NCI-H524 (cell line): ENCODE measurements at regions not wholly inside any gene's neighbourhood (a gene's known extent, or its start where the extent isn't known, plus 50 kb on each side); places are given as distances from the start of the nearest gene placed in this dataset.
"Not testable (repeated sequence)": the region's sequence is repeated elsewhere in the genome, so short reads cannot be mapped to it uniquely, and the experiment has no call there.

Experiments
- DNase-seq, 2 experiments: peaks; one replicate each; lab custom pipeline; 2025; lab: John Stamatoyannopoulos, UW

DNA sequence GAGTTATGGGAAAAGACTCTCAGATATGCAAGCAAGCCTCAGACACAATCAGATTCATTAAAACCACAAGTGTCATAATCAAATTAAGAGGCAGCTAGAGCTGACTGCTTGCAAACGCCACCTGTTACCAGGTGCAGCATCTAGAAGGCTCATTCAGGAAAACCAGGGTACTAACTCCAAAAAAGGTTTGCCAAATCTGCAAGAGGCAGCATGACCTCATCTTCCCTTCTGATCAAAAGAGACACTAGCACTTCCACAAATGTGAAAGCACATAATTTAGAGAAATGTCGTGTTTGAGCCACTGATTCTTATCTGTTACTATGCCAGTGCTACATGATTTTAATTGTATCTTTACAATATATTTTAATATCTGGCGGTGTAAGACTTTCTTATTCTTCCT, 123.3 kb upstream of the NANOGP8 start:
- no peak for DNase-seq

GRCh38 chr15:35206060-35206675, 121.1 kb upstream of the NANOGP8 start:
- DNase-seq = no peak

GRCh38 chr15:35198197-35198596, 113.1 kb upstream of the NANOGP8 start:
- DNase-seq = no peak

- DNase-seq = no peak
Observed at GRCh38 chr15:35197754-35198153, 112.7 kb upstream of the NANOGP8 start.

DNA sequence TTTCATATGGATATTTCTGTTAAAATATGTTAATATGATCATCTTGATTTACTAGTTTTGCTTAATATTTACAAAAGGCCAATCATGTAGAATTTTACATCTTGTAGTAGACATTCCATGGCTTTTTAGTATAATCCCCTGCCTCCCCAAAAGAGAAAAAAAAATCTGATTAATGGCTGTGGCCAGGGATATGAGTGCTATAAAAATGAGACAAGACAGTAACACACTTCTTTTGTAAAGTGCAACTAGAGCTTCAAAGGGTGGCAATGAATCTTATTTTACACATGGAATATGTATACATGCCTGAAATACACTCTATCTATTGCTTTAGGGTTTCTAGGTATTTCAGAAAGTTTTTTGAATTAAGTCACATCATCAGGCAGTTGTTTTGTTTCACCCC, 112.2 kb upstream of the NANOGP8 start:
- DNase-seq = no peak

DNA sequence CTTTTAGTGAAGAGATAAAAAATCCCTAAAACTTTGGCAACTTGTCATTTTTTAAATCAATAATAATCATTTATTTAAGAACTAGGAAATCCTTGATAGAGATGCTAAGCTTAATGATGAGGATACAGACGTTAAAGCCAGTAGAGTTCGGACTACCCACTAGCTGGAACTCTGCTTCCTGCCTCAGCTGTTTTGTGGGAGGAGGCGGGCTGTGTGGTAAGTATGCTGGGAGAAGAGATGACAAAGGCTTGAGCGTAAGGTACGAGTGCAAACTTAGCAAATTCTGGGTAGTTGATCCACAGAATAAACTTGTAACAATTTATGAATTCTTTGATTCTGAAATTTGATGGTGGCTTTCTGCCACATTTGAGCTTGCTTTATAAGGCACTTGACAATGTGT, 111.2 kb upstream of the NANOGP8 start:
- no peak for DNase-seq

DNA sequence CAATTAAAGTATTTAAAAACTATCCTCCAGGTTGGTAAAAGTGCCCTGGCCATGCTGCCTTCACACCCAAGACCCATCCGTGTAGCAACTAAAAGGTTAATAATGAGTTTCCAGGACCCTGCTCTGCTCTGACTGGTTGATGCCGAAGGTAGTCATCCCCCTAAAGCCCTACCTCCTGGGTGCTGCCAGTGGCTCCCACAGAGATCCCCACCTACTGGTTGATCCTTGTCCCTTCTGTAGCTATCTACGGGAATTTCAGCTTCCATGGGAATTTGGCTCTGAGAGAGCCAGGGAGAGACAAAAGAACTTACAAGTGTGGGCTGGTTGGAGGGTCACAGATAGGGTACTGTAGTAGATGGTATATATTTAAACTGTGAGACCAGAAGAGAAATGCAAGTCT, 110.6 kb upstream of the NANOGP8 start:
- no peak for DNase-seq

DNA sequence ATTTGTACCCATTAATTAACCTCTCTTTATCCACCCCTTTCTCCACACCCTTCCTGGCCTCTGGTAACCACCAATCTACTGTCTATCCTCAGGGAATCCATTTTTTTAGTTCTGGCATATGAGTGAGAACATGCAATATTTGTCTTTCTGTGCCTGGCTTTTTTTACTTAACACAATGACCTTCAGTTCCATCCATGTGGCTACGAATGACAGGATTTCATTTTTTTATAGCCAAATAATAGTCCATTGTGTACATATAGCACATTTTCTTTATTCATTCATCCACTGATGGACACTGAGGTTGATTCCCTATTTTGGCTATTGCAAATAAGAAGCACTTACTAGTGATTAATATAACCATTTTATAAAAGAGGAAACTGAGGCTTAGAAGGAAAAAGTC, 109.9 kb upstream of the NANOGP8 start:
- DNase-seq = no peak

GRCh38 chr15:35194296-35194695, 109.2 kb upstream of the NANOGP8 start:
- DNase-seq = no peak

DNA sequence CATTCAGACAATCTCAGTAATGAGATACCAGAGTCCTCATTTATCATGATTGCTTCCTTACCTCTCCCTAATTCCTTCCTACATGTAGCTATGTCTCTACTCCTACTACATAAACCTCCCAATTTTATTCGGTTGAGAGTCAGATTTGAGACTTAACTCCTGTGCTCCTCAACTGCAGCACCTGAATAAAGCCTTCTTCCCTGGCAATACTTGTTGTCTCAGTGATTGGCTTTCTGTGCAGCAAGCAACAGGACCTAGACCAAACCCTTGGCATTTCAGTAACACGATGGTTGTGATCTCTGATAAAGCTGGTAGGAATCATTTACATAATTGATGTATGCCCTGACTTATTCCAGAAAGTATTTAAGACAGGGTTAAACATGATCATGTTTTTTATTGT, 106.7 kb upstream of the NANOGP8 start:
- DNase-seq = no peak

- no peak for DNase-seq
Observed at GRCh38 chr15:35186346-35186745, 101.3 kb upstream of the NANOGP8 start.

GRCh38 chr15:35184646-35185045, 99.6 kb upstream of the NANOGP8 start:
- no peak for DNase-seq

DNA sequence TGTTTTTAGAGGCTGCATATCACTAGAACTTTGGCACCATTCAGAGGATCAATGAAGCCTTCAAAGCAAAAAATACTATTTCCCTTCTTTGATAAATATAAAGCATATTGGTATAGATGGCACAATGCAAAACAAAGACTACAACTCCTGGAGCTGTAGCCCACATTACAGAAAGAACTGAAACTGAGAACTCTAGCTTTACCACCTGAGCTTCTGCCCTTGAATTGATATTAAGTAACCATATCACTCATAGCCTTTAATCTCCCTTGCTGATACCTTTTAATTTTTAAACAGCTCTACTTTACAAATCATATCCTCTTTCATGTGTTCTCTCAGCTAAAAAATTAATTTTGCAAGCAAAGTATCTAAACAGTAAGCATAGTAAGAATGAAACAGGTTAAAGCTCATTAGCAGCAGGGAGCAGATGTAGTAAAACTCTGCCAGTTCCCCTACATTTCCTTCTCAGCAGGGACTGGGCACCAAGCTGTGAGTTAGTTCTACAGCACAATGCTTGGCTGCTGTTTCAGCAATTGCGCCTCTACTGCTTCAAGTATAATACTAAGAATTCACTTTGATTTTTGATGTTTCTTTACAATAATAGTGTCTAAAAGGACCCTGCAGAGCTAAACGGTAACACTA, 97.9 kb upstream of the NANOGP8 start:
- DNase-seq = no peak

DNA sequence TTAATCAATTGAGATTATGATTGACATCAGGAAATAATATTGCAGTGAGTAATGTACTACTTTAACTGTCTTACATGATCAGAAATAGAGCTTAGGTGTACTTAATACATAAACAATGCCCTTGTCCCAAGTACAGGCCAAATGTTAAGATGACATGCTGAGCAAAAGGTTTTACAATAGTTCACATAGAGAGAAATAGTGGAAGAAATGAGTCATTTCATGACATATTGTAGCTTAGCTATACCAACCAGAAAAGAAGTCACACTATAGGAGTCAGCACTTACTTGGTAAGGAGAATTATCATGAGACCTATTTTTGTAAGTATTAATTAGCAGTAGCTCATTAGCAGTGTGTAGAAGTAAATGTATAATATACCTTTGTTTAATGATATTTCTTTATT, 96.4 kb upstream of the NANOGP8 start:
- no peak for DNase-seq

DNA sequence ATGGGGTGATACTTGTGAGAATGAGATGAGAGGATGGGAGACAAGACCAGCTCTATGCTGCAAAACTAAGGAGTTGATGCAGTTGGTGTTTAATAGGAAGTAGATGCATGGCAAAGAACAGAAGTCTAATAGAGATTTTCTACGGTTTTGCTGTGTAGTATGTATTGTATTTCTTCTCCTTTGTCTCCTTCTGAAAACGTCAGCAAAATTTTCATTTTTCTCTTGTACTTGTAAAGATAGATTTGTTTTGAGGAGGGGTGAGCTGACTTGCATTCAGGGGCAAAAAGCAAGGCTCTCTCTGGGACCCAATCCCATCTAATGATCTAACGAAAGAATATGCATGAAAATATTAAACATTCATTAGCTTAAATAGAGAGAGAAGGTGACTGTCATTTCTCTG, 94.6 kb upstream of the NANOGP8 start:
- no peak for DNase-seq

DNA sequence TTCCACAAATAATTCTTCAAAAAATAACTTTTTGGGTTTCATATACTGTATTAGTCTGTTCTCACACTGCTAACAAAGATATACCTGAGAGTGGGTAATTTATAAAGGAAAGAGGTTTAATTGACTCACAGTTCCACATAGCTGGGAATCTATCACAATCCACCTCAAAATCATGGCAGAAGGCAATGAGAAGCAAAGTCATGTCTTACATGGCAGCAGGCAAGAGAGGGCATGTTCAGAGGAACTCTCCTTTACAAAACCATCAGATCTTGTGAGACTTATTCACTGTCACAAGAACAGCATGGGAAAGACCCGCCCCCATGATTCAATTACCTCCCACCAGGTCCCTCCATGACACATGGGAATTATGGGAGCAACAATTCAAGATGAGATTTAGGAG, 93.1 kb upstream of the NANOGP8 start:
- DNase-seq = not testable (repeated sequence)

GRCh38 chr15:35174948-35175347, 89.9 kb upstream of the NANOGP8 start:
- no peak for DNase-seq

DNA sequence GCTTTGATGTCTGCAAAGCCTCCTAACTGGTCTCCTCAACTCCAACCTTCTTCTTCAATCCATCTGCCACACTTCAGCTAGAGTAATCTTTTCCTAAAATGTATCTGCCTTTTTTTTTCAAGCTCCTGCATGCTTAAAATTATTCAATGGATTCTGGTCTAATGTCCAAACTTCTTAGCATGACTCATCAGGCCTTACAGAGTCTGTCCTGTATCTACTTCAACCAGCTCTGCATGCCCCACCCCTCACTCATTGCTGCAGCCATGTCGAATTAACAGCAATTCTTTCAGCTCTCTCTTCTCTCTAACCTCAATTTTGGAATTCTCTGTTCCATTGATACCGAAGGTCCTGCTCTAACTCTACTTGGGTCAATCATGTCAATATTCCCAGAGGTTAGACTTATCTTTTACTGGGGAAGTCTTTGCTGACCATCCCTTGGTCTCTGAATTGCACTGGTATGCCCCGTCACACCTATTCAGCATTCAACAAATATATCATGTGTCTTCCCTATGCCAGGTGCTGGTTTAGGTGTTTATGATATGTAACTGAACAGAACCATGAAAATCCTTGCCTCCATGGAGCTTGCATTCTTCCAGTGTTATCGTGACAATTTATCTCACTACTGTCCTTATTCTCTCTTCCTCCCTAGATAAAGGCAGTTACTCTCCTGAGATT, 88.5 kb upstream of the NANOGP8 start:
- no peak for DNase-seq

DNA sequence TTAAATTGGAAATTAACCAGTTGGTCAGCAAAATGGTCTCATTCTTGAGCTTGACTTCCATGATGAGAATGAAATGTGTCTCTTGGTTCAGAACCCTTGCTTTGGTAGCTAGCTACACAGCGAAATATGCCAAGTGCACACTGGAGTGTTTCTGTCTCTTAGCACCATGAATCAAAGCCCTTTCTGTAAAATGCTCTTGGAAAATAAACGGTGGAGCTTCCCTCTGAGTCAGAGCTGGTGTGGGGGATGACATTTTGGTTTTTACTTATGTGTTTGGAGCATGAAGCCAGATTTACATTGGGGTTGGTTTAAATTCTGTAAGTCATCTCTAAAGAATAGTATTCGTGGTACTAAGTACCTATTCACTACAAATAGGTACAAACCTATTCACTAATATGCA, 85.1 kb upstream of the NANOGP8 start:
- DNase-seq = no peak

GRCh38 chr15:35168464-35168863, 83.4 kb upstream of the NANOGP8 start:
- no peak for DNase-seq

GRCh38 chr15:35167675-35168074, 82.6 kb upstream of the NANOGP8 start:
- no peak for DNase-seq

DNA sequence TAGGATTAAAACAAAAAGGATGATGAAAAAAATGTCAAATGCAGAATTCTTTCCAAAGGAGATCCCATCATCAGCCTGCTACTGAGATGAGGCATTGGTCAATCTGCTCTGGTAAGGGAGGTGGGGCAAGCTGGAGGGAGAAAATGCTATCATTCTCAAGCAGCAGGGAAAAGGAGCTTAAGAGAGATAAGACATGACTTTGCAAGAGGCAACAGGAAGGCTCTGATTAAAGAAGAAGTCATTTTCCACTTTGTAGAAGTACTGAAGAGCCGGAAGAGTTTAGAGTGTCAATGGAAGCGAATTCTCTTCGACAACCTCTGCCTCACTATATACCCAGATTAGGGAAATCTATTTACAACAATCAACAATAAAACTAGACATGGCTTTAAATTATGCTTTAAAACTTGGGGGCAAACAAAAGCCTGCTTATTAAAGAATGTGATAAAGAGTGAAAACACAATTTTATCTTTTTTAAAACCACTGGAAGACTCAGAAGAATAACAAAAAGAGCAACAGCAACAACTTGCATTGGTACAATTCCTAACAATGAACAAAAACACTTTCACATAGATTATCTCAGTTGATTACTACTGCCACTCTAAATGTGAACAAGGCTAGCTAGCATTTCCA, 81.8 kb upstream of the NANOGP8 start:
- DNase-seq = no peak

- no peak for DNase-seq
Observed at GRCh38 chr15:35161694-35162093, 76.6 kb upstream of the NANOGP8 start.
